CD1c-positive myeloid dendritic cell (primary cell): ENCODE measurements at regions not wholly inside any gene's neighbourhood (a gene's known extent, or its start where the extent isn't known, plus 50 kb on each side); places are given as distances from the start of the nearest gene placed in this dataset.
"Not testable (repeated sequence)": the region's sequence is repeated elsewhere in the genome, so short reads cannot be mapped to it uniquely, and the experiment has no call there.

Experiments used
- DNase-seq: peaks from one replicate; pipeline ENCODE4 v3.0.0-alpha.2; 2016; ENCODE audit errors: extremely low spot score

GRCh38 chr3:159654183-159655134 lies 334.2 kb upstream of the IL12A start:
- no peak for DNase-seq

DNA sequence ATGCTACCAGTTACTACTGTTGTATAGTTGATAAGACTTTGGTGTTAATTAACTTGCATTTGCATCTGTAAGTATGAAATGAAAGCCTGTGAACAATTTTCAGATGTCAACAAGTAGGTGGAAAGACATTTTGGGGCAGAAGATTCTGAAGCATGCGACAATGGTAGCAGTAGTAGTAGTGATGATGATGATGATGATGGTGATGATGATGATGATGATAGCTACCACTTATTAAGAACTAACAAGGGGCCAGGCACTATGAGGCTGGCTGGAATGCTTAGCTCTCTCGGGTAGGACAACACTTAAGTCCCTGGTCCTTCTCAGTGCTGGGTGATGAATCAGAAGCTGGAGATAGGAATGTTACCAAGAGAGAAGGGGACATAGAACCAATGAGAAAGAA lies 333.4 kb upstream of the IL12A start:
- DNase-seq, result no peak

DNA sequence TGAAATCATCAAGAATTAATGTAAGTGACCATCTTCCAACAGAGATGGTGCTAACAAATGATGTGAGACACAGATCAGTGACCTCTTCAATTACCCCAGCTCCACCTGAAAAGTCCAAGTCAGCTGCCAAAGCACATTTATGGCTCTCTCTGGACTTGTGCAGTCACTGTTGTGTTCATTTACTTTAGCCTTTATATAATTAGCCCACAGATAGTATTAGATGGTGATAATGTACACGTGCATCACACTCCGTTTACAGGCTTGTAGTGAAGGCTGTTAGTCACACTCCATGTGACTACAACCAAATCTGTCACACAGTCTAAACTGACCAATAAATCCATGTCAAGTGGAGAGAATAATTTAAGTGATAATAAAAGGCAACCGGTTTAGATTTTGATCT lies 331.5 kb upstream of the IL12A start:
- no peak for DNase-seq

GRCh38 chr3:159657629-159658028 lies 331.0 kb upstream of the IL12A start:
- DNase-seq, result no peak

DNA sequence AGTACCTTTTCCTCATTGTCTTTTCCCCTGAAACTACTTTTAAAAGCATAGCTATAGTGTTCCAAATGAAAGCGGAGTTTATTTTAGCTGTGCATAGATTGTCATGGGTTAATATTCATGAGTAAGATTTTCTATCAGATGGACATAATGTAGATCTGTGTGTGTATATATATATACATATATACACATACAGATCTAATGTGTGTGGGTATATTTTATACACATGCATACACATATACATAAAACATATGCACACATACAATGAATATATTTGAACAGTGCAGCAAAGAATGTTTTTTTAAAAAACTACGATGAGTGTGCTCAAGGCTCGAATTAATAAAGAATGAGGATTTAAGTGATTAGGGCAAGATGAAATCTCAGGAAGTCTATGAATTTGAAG lies 328.3 kb upstream of the IL12A start:
- DNase-seq, result no peak

GRCh38 chr3:159660901-159661300 lies 327.7 kb upstream of the IL12A start:
- DNase-seq, result no peak

DNA sequence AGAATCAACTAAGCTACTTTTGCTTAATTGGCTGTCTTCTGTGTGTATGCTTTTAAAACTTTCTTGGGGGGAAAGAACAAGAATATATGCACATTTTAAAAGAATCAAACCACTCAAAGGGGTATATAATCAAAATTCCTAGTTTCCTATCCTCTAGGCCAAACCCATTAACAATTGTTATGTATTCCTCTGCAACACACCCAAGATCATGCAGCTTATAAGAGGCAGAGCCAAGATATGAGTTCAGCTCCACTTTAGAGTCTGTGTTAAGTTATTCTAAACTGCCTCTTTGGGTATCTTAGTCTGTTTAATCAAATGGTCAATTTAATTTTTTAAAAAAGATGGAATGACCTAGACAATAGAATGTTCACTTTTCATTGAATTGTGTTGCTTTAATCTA lies 326.1 kb upstream of the IL12A start:
- DNase-seq, result no peak

DNA sequence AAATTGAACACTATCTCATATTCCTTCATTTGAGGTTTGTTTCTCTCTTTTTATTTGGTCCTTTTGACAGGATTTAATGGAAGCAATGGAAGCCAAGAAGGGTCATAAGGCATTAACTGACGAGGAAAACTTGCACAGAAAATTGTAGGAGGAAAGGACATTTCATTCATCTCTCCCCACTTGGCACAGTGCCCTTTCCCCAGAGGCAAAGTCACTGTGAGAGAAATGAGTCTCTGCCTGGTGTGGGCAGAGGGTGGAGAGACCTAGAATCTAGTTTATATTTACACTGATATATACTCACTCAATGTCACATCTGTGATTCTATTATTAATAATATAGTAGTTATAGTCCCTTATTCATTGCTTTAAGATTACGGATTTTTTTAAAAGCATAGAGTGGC lies 324.6 kb upstream of the IL12A start:
- DNase-seq, result no peak

DNA sequence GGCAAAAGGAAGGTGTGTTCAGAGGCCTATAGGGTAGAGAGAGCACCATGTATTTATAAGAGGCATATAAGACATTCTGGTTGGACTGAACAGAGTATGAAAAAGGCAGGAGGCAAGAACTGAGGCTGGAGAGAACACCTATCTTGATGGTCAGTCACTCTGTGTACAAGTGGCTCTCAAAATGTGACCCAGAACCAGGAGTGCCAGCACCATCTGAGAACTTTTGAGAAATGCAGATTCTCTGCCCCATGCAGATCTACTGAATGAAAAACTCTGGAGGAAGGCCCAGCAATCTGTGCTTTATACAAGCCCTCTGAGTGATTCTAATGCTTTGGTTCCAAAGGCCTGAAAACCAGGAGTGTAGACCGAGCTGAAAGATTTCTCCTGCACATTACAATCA lies 324.0 kb upstream of the IL12A start:
- DNase-seq, result no peak

- no peak for DNase-seq
Observed at GRCh38 chr3:159667261-159667660, 321.4 kb upstream of the IL12A start.

GRCh38 chr3:159668461-159668860 lies 320.2 kb upstream of the IL12A start:
- DNase-seq, result no peak

DNA sequence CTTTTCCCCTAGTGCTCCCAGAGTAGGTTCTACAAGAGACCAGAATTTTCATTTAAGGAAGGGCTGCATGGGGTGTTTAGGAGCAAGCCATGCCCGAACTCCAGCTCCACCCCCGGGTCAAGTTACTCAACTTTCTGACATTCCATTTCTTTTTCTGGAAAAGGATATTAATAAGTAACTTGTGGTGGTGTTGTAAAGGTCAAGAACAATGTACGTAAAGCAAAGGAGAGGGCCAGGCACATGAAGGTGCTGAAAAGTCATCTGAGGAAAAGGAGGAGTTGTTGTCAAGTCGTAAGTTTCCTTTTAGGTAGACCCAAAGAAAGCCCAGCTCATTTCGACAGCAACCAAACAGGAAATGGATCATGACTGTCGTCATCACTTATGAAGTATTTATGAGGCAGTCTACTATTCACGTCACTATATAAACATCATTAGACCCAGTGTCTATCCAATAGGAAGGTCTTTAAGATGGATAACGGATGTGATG lies 319.6 kb upstream of the IL12A start:
- DNase-seq, result no peak

GRCh38 chr3:159669766-159670165 lies 318.9 kb upstream of the IL12A start:
- DNase-seq, result no peak

DNA sequence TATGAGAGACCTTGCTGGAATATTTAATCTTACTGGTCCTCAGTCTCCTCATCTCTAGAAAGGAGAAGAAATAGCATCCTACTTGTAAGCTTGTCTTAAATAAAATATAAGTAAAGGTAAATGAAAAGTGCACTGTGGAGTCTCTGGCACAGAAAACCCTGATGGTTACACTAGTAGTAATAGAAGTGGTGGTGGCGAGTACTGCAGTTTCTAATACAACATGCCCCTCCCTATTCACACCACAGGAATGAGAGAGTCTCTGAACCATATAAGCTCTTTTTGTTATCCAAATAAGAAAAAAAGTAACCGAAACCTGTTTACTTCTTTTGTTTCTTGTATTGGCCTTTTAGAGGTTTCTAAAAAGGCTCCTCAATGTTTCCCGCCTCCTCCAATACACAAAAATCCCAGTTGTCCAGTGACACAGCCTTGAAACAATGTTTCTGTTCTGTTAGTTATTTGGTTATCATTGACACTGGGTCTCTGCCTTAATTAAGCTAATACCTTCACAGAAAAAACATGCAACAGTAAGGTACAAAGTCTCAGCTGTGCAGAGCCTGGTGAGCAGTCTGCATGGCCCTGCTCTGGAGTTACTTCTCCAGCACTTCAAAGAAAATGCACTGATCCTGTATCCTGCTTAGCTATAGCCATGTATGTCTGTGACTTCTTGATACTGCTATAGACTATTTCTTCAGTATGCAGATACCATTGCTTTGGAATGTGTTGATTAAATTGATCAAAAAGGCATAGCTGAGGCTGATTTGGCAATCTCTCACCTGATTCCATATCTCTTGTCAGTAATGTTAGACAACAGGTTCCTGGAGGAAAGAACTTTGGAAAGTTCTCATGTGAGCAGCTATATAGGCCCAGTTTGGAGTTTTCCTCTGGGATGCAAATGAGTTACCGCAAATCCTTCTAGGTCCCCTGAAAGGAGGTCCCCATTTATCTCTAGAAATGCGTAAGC lies 315.6 kb upstream of the IL12A start:
- no peak for DNase-seq

GRCh38 chr3:159674583-159674982 lies 314.1 kb upstream of the IL12A start:
- no peak for DNase-seq

- DNase-seq, result no peak
Observed at GRCh38 chr3:159675285-159675684, 313.4 kb upstream of the IL12A start.

- DNase-seq, result no peak
Observed at GRCh38 chr3:159679900-159680299, 308.7 kb upstream of the IL12A start.

DNA sequence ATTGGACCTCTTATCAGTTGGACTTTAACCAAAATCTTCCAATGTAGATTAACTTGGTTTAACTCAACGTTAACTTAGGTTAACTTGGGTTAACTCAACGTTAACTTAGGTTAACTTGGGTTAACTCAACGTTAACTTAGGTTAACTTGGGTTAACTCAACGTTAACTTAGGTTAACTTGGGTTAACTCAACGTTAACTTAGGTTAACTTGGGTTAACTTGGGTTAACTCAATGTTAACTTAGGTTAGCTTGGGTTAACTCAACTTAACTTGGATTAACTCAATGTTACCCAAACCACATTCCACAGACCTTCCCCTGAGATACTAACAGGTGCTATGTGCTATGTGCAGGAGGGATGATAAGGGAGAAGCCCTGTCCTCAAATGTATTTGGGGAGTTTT lies 306.9 kb upstream of the IL12A start:
- DNase-seq, result not testable (repeated sequence)

DNA sequence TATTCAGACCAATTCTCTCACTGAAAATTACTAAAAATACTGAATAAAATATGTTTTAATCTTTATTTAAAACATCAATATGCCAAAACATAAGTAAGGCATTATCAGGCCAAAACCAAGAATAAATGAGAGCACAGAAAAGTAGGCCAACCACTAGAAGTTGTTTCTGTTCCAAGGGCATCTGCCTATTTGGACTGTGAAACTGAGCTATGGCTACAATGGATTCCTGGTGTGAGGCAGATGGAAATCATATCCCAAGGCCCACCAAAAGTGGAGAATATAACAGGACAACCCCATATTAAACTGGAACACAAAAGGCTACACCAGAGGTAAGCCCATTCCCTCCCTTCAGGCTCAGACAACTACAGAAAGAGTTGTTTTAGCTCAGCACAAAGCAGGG lies 302.8 kb upstream of the IL12A start:
- no peak for DNase-seq

DNA sequence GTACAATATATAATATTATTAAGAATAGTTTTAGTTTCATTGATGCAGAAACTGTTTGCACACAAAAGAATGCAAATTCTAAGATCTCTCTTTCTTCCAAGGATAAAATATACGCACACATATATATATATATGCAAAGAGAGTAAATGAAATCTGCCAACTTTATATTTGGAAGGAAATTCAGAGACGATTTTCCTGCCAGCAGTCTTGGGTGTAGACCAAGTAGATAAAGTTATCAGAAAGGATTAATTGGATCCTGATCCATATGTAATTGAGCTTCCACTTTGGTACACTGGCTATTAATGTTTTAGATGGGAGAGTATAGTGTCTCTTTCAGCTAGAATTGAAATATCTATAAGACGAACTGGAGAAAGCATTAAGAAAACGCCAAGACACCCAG lies 295.4 kb upstream of the IL12A start:
- no peak for DNase-seq

GRCh38 chr3:159711560-159712333 lies 276.9 kb upstream of the IL12A start:
- DNase-seq, result no peak

GRCh38 chr3:159721324-159721723 lies 267.3 kb upstream of the IL12A start:
- no peak for DNase-seq
